B cell (primary cell): ENCODE measurements at regions not wholly inside any gene's neighbourhood (a gene's known extent, or its start where the extent isn't known, plus 50 kb on each side); places are given as distances from the start of the nearest gene placed in this dataset.

Experiments used
- ATAC-seq: fragments of 200-7000 bp; cut with Tn5 transposase; one replicate; pipeline ENCODE4 v1.10.0; 2021; ENCODE audit warnings: low read depth, mild to moderate bottlenecking, moderate number of reproducible peaks, moderate library complexity
- CTCF ChIA-PET: fragments of 350-600 bp; sonication (Branson Sonifier 250); formaldehyde crosslinking; loops from one replicate; lab custom pipeline; 2021; ENCODE audit warnings: antibody characterized with exemption, inconsistent platforms; lab: Charles Lee
- POLR2A ChIA-PET: fragments of 350-600 bp; sonication (Branson Sonifier 250); formaldehyde crosslinking; loops from one replicate; lab custom pipeline; 2021; ENCODE audit warnings: antibody characterized with exemption; lab: Charles Lee
- DNase-seq: peaks from one replicate; pipeline ENCODE4 v3.0.0; 2013
- H2AFZ ChIP-seq: 2 replicates; pipeline ENCODE4 v1.6.1; 2012; ENCODE audit warnings: mild to moderate bottlenecking, low read depth, low read length; ENCODE audit not compliant: insufficient read depth, poor library complexity, severe bottlenecking
- H3K27ac ChIP-seq, 2 donors: 1 replicate in 1 of 2; 2 replicates in 1 of 2; pipeline ENCODE4 v1.5.1; 2012 to 2013; ENCODE audit warnings: low read length in 2 of 2, mild to moderate bottlenecking in 2 of 2, moderate library complexity in 1 of 2
- H3K27me3 ChIP-seq, 4 experiments: fragments of 200-600 bp in 1 of 4; sonication (generic) in 1 of 4; replicated peaks in 1 of 4; 1 replicate in 2 of 4; 2 replicates in 2 of 4; pipeline versions ENCODE4 v1.6.1 to v1.7.0; 2013 to 2016; ENCODE audit warnings: low read length in 3 of 4, mild to moderate bottlenecking in 2 of 4, mixed read lengths in 1 of 4, moderate library complexity in 1 of 4; ENCODE audit not compliant: insufficient read depth in 4 of 4, control insufficient read depth in 3 of 4; ENCODE audit errors: control extremely low read depth in 1 of 4
- H3K36me3 ChIP-seq, 2 experiments: replicated peaks in 1 of 2; 1 replicate in 1 of 2; 2 replicates in 1 of 2; pipeline versions ENCODE4 v1.6.1 to v1.7.1; 2013; ENCODE audit warnings: low read length in 1 of 2; ENCODE audit not compliant: insufficient read depth in 2 of 2, control insufficient read depth in 1 of 2; ENCODE audit errors: control extremely low read depth in 1 of 2, extremely low read depth in 1 of 2
- H3K4me1 ChIP-seq, 2 donors: fragments of 200-600 bp in 1 of 2; sonication (generic) in 1 of 2; 1 replicate in 1 of 2; 2 replicates in 1 of 2; pipeline versions ENCODE4 v1.5.1 to v1.6.1; 2013 to 2017; ENCODE audit warnings: low read length in 2 of 2; ENCODE audit not compliant: control insufficient read depth in 2 of 2, insufficient read depth in 2 of 2
- H3K4me2 ChIP-seq: replicated peaks from 2 replicates; pipeline ENCODE3; 2012; ENCODE audit warnings: mild to moderate bottlenecking, low read depth, low read length; ENCODE audit not compliant: poor library complexity, severe bottlenecking
- H3K4me3 ChIP-seq, 5 experiments: fragments of 200-600 bp in 1 of 5; sonication (generic) in 1 of 5; 1 replicate in 3 of 5; 2 replicates in 2 of 5; pipeline versions ENCODE4 v1.5.1 to v1.7.0; 2011 to 2016; ENCODE audit warnings: low read length in 4 of 5, mild to moderate bottlenecking in 4 of 5, low read depth in 2 of 5, control low read depth in 1 of 5, moderate library complexity in 1 of 5; ENCODE audit not compliant: insufficient read depth in 1 of 5; ENCODE audit errors: control extremely low read depth in 1 of 5, extremely low read depth in 1 of 5
- H3K79me2 ChIP-seq: fragments of 200-600 bp; sonication (generic); one replicate; pipeline ENCODE4 v1.6.0; 2016; ENCODE audit warnings: low read length; ENCODE audit not compliant: control insufficient read depth, insufficient read depth
- H3K9ac ChIP-seq: fragments of 200-600 bp; sonication (generic); 2 replicates; pipeline ENCODE4 v1.6.1; 2017; ENCODE audit warnings: mild to moderate bottlenecking, low read length, moderate library complexity
- H3K9me3 ChIP-seq, 3 donors: one replicate each; pipeline versions ENCODE4 v1.6.1 to v1.7.1; 2013; ENCODE audit warnings: low read length in 2 of 3; ENCODE audit not compliant: control insufficient read depth in 2 of 3, insufficient read depth in 1 of 3; ENCODE audit errors: control extremely low read depth in 1 of 3
- H4K20me1 ChIP-seq: 2 replicates; pipeline ENCODE4 v1.6.0; 2012; ENCODE audit warnings: mild to moderate bottlenecking, low read length; ENCODE audit not compliant: insufficient read depth, control insufficient read depth, poor library complexity, severe bottlenecking
- H3K27ac Mint-ChIP-seq: one replicate; pipeline ENCODE4 v1.8.0; 2021; ENCODE audit warnings: mixed read lengths
- H3K27me3 Mint-ChIP-seq: one replicate; pipeline ENCODE4 v1.8.0; 2021; ENCODE audit warnings: mixed read lengths
- H3K4me1 Mint-ChIP-seq: one replicate; pipeline ENCODE4 v1.8.0; 2021; ENCODE audit warnings: mixed read lengths
- H3K4me3 Mint-ChIP-seq: one replicate; pipeline ENCODE4 v1.8.0; 2021; ENCODE audit warnings: mixed read lengths
- H3K9me3 Mint-ChIP-seq: one replicate; pipeline ENCODE4 v1.8.0; 2022; ENCODE audit warnings: mixed read lengths; ENCODE audit not compliant: insufficient read depth
- EZH2 ChIP-seq: IDR thresholded peaks from 2 replicates; pipeline ENCODE4 v1.6.1; 2012; ENCODE audit warnings: borderline replicate concordance, low read depth, mild to moderate bottlenecking, moderate library complexity, low read length; ENCODE audit not compliant: insufficient read depth, poor library complexity, severe bottlenecking
- WGBS: methylation state at CpG from one replicate; pipeline ENCODE4 v1.1.5; 2013; ENCODE audit warnings: missing lambda C conversion rate; ENCODE audit not compliant: insufficient coverage; 5-methylcytosine and 5-hydroxymethylcytosine counted together
- intact Hi-C: fragments of 100-400 bp; cut with micrococcal nuclease; formaldehyde crosslinking; loops from one replicate; pipeline ENCODE4 v1.10.0; 2022
- TF ChIP-seq, protein P1 (sequence below): fragments of 200-600 bp; IDR thresholded peaks from one replicate; pipeline ENCODE4 v1.8.0; 2022; ENCODE audit warnings: antibody characterized with exemption, mild to moderate bottlenecking

DNA sequence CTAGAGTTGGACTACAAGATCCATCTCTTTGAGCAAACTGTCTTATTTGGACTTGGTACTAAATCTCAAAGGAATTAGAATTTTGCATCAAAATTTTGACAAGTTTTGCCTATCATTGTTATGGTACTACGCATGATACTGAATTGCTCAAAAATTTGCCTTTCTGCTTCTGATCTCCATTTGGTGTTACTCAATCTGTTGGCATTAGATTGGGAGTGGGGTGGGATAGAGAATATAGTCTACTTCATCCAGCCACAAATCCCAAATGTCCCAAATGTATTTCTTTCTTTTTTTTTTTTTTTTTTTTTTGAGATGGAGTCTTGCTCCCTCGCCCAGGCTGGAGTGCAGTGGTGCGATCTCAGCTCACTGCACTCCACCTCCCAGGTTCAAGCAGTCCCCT, 204.8 kb downstream of the TANC2 start:
- intact Hi-C loops = no loop called here
- Mint-ChIP-seq H3K4me3 (no peak overlapping the region), H3K4me1 (no peaks in the 10 kb centered on the region), H3K27me3 (peaks cover 4% of the 10 kb centered on the region), H3K27ac (no peak overlapping the region), H3K9me3 (no peaks in the 10 kb centered on the region)
- no peak overlapping the region for H3K9ac ChIP-seq
- DNase-seq = no peak
- CTCF ChIA-PET = no interaction called here
- POLR2A ChIA-PET = no interaction called here
- H3K4me2 ChIP-seq = no peak overlapping the region
- H3K9me3 ChIP-seq = peaks cover 0 to 4% (median 3%) of the 10 kb centered on the region in 3 donors
- no peaks in the 10 kb centered on the region for H3K4me1 ChIP-seq
- no peaks in the 10 kb centered on the region for H3K79me2 ChIP-seq
- TF ChIP-seq EZH2 = no peak
- no peaks in the 10 kb centered on the region for H3K27me3 ChIP-seq
- H2AFZ ChIP-seq = no peak overlapping the region
- ATAC-seq = no peak
- no peak overlapping the region for H3K27ac ChIP-seq
- H3K4me3 ChIP-seq = no peak overlapping the region
- WGBS = no CpG with 5 or more reads among the region's 3 CpGs
- H4K20me1 ChIP-seq = no peaks in the 10 kb centered on the region
- no peaks in the 10 kb centered on the region for H3K36me3 ChIP-seq

DNA sequence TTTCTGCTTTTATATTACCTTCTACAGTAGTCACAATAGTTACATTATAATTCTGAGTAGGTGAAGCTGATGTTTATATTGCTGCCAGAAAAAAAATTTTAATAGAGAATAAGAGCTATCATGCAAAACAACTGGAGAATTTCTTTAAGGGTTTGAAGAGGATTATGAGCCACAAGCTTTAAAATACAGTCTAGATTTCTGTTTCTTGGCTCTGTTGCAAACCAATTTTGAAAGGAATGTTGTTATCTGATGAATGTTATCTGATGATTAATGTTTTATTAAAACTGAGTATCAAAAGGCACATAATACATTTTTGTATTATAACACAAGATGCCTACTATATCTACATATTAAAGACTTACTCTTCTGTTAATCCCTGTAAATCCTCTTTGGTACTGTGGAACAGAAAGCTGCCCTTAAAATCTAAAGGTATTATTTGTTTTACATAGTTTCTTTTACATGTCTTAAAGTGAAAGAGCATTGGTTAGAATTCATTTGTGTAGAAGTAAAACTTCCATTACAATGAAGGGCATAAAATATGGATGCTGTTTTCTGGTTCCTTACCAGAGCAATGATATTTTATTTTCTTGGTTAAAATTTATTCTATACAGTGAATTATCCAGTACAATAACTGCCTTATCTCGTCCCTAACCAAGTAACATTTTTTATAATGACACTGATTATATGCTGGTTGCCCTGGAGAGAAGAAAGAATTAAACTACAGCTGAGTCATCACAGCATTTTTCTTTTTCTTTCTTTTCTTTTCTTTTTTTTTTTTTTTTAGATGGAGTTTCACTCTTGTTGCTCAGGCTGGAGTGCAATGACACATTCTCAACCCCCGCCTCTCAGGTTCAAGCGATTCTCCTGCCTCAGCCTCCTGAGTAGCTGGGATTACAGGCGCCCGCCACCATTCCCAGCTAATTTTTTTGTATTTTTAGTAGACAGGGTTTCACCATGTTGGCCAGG, 205.7 kb downstream of the TANC2 start:
- no peak overlapping the region for H2AFZ ChIP-seq
- TF ChIP-seq EZH2 = no peak
- TF ChIP-seq, protein P1, sequence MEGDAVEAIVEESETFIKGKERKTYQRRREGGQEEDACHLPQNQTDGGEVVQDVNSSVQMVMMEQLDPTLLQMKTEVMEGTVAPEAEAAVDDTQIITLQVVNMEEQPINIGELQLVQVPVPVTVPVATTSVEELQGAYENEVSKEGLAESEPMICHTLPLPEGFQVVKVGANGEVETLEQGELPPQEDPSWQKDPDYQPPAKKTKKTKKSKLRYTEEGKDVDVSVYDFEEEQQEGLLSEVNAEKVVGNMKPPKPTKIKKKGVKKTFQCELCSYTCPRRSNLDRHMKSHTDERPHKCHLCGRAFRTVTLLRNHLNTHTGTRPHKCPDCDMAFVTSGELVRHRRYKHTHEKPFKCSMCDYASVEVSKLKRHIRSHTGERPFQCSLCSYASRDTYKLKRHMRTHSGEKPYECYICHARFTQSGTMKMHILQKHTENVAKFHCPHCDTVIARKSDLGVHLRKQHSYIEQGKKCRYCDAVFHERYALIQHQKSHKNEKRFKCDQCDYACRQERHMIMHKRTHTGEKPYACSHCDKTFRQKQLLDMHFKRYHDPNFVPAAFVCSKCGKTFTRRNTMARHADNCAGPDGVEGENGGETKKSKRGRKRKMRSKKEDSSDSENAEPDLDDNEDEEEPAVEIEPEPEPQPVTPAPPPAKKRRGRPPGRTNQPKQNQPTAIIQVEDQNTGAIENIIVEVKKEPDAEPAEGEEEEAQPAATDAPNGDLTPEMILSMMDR = no peak
- H3K79me2 ChIP-seq = no peaks in the 10 kb centered on the region
- H3K4me1 Mint-ChIP-seq = no peaks in the 10 kb centered on the region
- no peaks in the 10 kb centered on the region for H3K27me3 ChIP-seq
- H3K27ac Mint-ChIP-seq = no peak overlapping the region
- intact Hi-C loops = no loop called here
- DNase-seq (no peak), ATAC-seq (no peak)
- no peak overlapping the region for H3K4me3 Mint-ChIP-seq
- H4K20me1 ChIP-seq = no peaks in the 10 kb centered on the region
- no peak overlapping the region for H3K4me3 ChIP-seq
- no peaks in the 10 kb centered on the region for H3K36me3 ChIP-seq
- H3K4me1 ChIP-seq = no peaks in the 10 kb centered on the region
- H3K9me3 Mint-ChIP-seq = no peaks in the 10 kb centered on the region
- no peak overlapping the region for H3K4me2 ChIP-seq
- H3K9ac ChIP-seq = no peak overlapping the region
- ChIA-PET POLR2A (no interaction called here), CTCF (no interaction called here)
- peaks cover 1 to 8% (median 3%) of the 10 kb centered on the region in 3 donors for H3K9me3 ChIP-seq
- H3K27ac ChIP-seq = no peak overlapping the region
- H3K27me3 Mint-ChIP-seq = peaks cover 2% of the 10 kb centered on the region
- no CpG with 5 or more reads among the region's 5 CpGs for WGBS
